ENCODE measurements at regions not wholly inside any gene's neighbourhood (a gene's known extent, or its start where the extent isn't known, plus 50 kb on each side); places are given as distances from the start of the nearest gene placed in this dataset.

- TF ChIP-seq CTCF (IDR thresholded peaks at IDR 0.05; ENCODE audit: extremely low read depth in 1 of 2, insufficient read depth in 1 of 2, low read depth in 1 of 2, low read length in 2 of 2) (no peak), EZH2 (IDR thresholded peaks at IDR 0.05; ENCODE audit: borderline replicate concordance, low read depth, low read length, severe bottlenecking) (no peak)
Measured at GRCh38 chr5:26014206-26014605, 1024.2 kb downstream of the CDH9 start.
